GM12864 (cell line): ENCODE measurements at regions not wholly inside any gene's neighbourhood (a gene's known extent, or its start where the extent isn't known, plus 50 kb on each side); places are given as distances from the start of the nearest gene placed in this dataset.

Experiments
- DNase-seq: peaks from one replicate; pipeline ENCODE4 v3.0.0-alpha.2; 2011; ENCODE audit warnings: low read depth
- H3K4me3 ChIP-seq: 2 replicates; pipeline ENCODE4 v1.5.1; 2011; ENCODE audit warnings: mild to moderate bottlenecking, low read depth, low read length, control low read depth
- CTCF ChIP-seq: IDR thresholded peaks from 2 replicates; pipeline ENCODE4 v1.5.1; 2011; ENCODE audit warnings: low read depth, mild to moderate bottlenecking, moderate library complexity, low read length, control low read depth, inconsistent platforms; ENCODE audit errors: missing control alignments

- no peak for DNase-seq
- no peak overlapping the region for H3K4me3 ChIP-seq
- TF ChIP-seq CTCF: no peak
These were observed 477.1 kb downstream of the BTBD3 start for GRCh38 chr20:12394786-12395185.

GRCh38 chr20:12395353-12395752 is 477.7 kb downstream of the BTBD3 start:
- no peak for DNase-seq
- H3K4me3 ChIP-seq: no peak overlapping the region
- TF ChIP-seq CTCF: no peak

GRCh38 chr20:12395760-12396159 is 478.1 kb downstream of the BTBD3 start:
- TF ChIP-seq CTCF: no peak
- no peak overlapping the region for H3K4me3 ChIP-seq
- DNase-seq: no peak

GRCh38 chr20:12399110-12399836 is 481.6 kb downstream of the BTBD3 start:
- no peak for TF ChIP-seq CTCF
- H3K4me3 ChIP-seq: no peak overlapping the region
- DNase-seq: no peak

GRCh38 chr20:12404941-12405340 is 487.2 kb downstream of the BTBD3 start:
- no peak for TF ChIP-seq CTCF
- no peak overlapping the region for H3K4me3 ChIP-seq
- no peak for DNase-seq

- DNase-seq: no peak
- H3K4me3 ChIP-seq: no peak overlapping the region
- no peak for TF ChIP-seq CTCF
These were observed 489.3 kb downstream of the BTBD3 start for GRCh38 chr20:12406978-12407377.

GRCh38 chr20:12409501-12409900 is 491.8 kb downstream of the BTBD3 start:
- no peak for DNase-seq
- TF ChIP-seq CTCF: no peak
- H3K4me3 ChIP-seq: no peak overlapping the region
